ENCODE measurements at regions not wholly inside any gene's neighbourhood (a gene's known extent, or its start where the extent isn't known, plus 50 kb on each side); places are given as distances from the start of the nearest gene placed in this dataset.

- H3K27ac ChIP-seq (ENCODE audit: low read depth, low read length), result peak overlapping the region; percentile 63
- no peaks in the 10 kb centered on the region for H3K36me3 ChIP-seq (ENCODE audit: control insufficient read depth, insufficient read depth, low read length)
- H3K4me3 ChIP-seq (ENCODE audit: low read length), result no peak overlapping the region
- no peak overlapping the region for H4K8ac ChIP-seq (ENCODE audit: low read depth, low read length)
- no peak overlapping the region for H2BK15ac ChIP-seq (replicated peaks; ENCODE audit: low read depth)
- no peak overlapping the region for H2BK120ac ChIP-seq (ENCODE audit: low read depth, low read length)
- no peaks in the 10 kb centered on the region for H3K4me1 ChIP-seq (ENCODE audit: control insufficient read depth, low read depth, low read length)
- H3K4me2 ChIP-seq (ENCODE audit: low read length), result no peak overlapping the region
- H3K18ac ChIP-seq (ENCODE audit: low read length), result no peak overlapping the region
- no CpG with 5 or more reads among the region's 3 CpGs for WGBS (ENCODE audit: extremely low coverage, insufficient coverage, low lambda C conversion rate)
- no peak overlapping the region for H2BK5ac ChIP-seq (ENCODE audit: low read length)
- H4K5ac ChIP-seq (ENCODE audit: low read length), result no peak overlapping the region
- peak; percentile 27 for DNase-seq
- H3K27me3 ChIP-seq (ENCODE audit: insufficient read depth, low read length, poor library complexity), result no peaks in the 10 kb centered on the region
- no peak overlapping the region for H3K4ac ChIP-seq (ENCODE audit: low read depth, low read length)
- H3K9ac ChIP-seq (ENCODE audit: low read length), result no peak overlapping the region
- H2AK5ac ChIP-seq (ENCODE audit: low read length), result no peak overlapping the region
- no peaks in the 10 kb centered on the region for H3K79me2 ChIP-seq (ENCODE audit: control insufficient read depth, insufficient read depth, low read length)
- no peak overlapping the region for H3K23ac ChIP-seq (ENCODE audit: low read length)
- H3K56ac ChIP-seq (ENCODE audit: low read length), result no peak overlapping the region
- H3K79me1 ChIP-seq (ENCODE audit: low read length), result no peaks in the 10 kb centered on the region
These were observed 665.8 kb upstream of the CAMK1G start for GRCh38 chr1:208917723-208918122.

GRCh38 chr1:208918160-208918559 is 665.4 kb upstream of the CAMK1G start:
- H3K23ac ChIP-seq (ENCODE audit: low read length), result no peak overlapping the region
- no peak overlapping the region for H3K27ac ChIP-seq (ENCODE audit: low read depth, low read length)
- no peak overlapping the region for H3K18ac ChIP-seq (ENCODE audit: low read length)
- no peaks in the 10 kb centered on the region for H3K79me2 ChIP-seq (ENCODE audit: control insufficient read depth, insufficient read depth, low read length)
- H2BK15ac ChIP-seq (replicated peaks; ENCODE audit: low read depth), result no peak overlapping the region
- no peak overlapping the region for H2BK120ac ChIP-seq (ENCODE audit: low read depth, low read length)
- no peaks in the 10 kb centered on the region for H3K79me1 ChIP-seq (ENCODE audit: low read length)
- H3K4me3 ChIP-seq (ENCODE audit: low read length), result no peak overlapping the region
- DNase-seq, result no peak
- no peak overlapping the region for H2BK5ac ChIP-seq (ENCODE audit: low read length)
- H3K4me2 ChIP-seq (ENCODE audit: low read length), result no peak overlapping the region
- no peak overlapping the region for H3K4ac ChIP-seq (ENCODE audit: low read depth, low read length)
- no peak overlapping the region for H2AK5ac ChIP-seq (ENCODE audit: low read length)
- no peak overlapping the region for H3K9ac ChIP-seq (ENCODE audit: low read length)
- H3K4me1 ChIP-seq (ENCODE audit: control insufficient read depth, low read depth, low read length), result no peaks in the 10 kb centered on the region
- H3K27me3 ChIP-seq (ENCODE audit: insufficient read depth, low read length, poor library complexity), result no peaks in the 10 kb centered on the region
- no peak overlapping the region for H3K56ac ChIP-seq (ENCODE audit: low read length)
- no peak overlapping the region for H4K5ac ChIP-seq (ENCODE audit: low read length)
- H3K36me3 ChIP-seq (ENCODE audit: control insufficient read depth, insufficient read depth, low read length), result no peaks in the 10 kb centered on the region
- H4K8ac ChIP-seq (ENCODE audit: low read depth, low read length), result no peak overlapping the region

- H3K4me1 ChIP-seq (ENCODE audit: control insufficient read depth, low read depth, low read length), result no peaks in the 10 kb centered on the region
- no peak overlapping the region for H3K27ac ChIP-seq (ENCODE audit: low read depth, low read length)
- no CpG with 5 or more reads among the region's 2 CpGs for WGBS (ENCODE audit: extremely low coverage, insufficient coverage, low lambda C conversion rate)
- no peak overlapping the region for H3K9ac ChIP-seq (ENCODE audit: low read length)
- no peak overlapping the region for H2AK5ac ChIP-seq (ENCODE audit: low read length)
- no peaks in the 10 kb centered on the region for H3K27me3 ChIP-seq (ENCODE audit: insufficient read depth, low read length, poor library complexity)
- no peak overlapping the region for H3K4ac ChIP-seq (ENCODE audit: low read depth, low read length)
- no peaks in the 10 kb centered on the region for H3K36me3 ChIP-seq (ENCODE audit: control insufficient read depth, insufficient read depth, low read length)
- no peak for DNase-seq
- H2BK15ac ChIP-seq (replicated peaks; ENCODE audit: low read depth), result no peak overlapping the region
- no peak overlapping the region for H2BK120ac ChIP-seq (ENCODE audit: low read depth, low read length)
- no peak overlapping the region for H3K56ac ChIP-seq (ENCODE audit: low read length)
- no peak overlapping the region for H2BK5ac ChIP-seq (ENCODE audit: low read length)
- no peak overlapping the region for H3K23ac ChIP-seq (ENCODE audit: low read length)
- H3K79me2 ChIP-seq (ENCODE audit: control insufficient read depth, insufficient read depth, low read length), result no peaks in the 10 kb centered on the region
- H4K5ac ChIP-seq (ENCODE audit: low read length), result no peak overlapping the region
- no peak overlapping the region for H3K18ac ChIP-seq (ENCODE audit: low read length)
- H3K4me3 ChIP-seq (ENCODE audit: low read length), result no peak overlapping the region
- no peak overlapping the region for H4K8ac ChIP-seq (ENCODE audit: low read depth, low read length)
- H3K79me1 ChIP-seq (ENCODE audit: low read length), result no peaks in the 10 kb centered on the region
- no peak overlapping the region for H3K4me2 ChIP-seq (ENCODE audit: low read length)
These were observed 664.1 kb upstream of the CAMK1G start for GRCh38 chr1:208919371-208919770.

GRCh38 chr1:208921259-208921658 is 662.3 kb upstream of the CAMK1G start:
- Histone ChIP-seq H2BK15ac (replicated peaks; ENCODE audit: low read depth) (no peak overlapping the region), H3K9ac (ENCODE audit: low read length) (no peak overlapping the region), H2BK5ac (ENCODE audit: low read length) (no peak overlapping the region), H3K4me3 (ENCODE audit: low read length) (no peak overlapping the region), H3K79me1 (ENCODE audit: low read length) (no peaks in the 10 kb centered on the region), H3K27me3 (ENCODE audit: insufficient read depth, low read length, poor library complexity) (no peaks in the 10 kb centered on the region), H3K18ac (ENCODE audit: low read length) (no peak overlapping the region), H3K79me2 (ENCODE audit: control insufficient read depth, insufficient read depth, low read length) (no peaks in the 10 kb centered on the region), H4K8ac (ENCODE audit: low read depth, low read length) (no peak overlapping the region), H3K36me3 (ENCODE audit: control insufficient read depth, insufficient read depth, low read length) (no peaks in the 10 kb centered on the region), H3K4me1 (ENCODE audit: control insufficient read depth, low read depth, low read length) (no peaks in the 10 kb centered on the region), H2BK120ac (ENCODE audit: low read depth, low read length) (no peak overlapping the region), H3K27ac (ENCODE audit: low read depth, low read length) (no peak overlapping the region), H3K4me2 (ENCODE audit: low read length) (no peak overlapping the region), H3K56ac (ENCODE audit: low read length) (no peak overlapping the region), H3K4ac (ENCODE audit: low read depth, low read length) (no peak overlapping the region), H2AK5ac (ENCODE audit: low read length) (no peak overlapping the region), H3K23ac (ENCODE audit: low read length) (no peak overlapping the region), H4K5ac (ENCODE audit: low read length) (no peak overlapping the region)
- no peak for DNase-seq
- WGBS (ENCODE audit: extremely low coverage, insufficient coverage, low lambda C conversion rate), result no CpG with 5 or more reads among the region's 1 CpG

- no peak overlapping the region for H3K18ac ChIP-seq (ENCODE audit: low read length)
- H2BK5ac ChIP-seq (ENCODE audit: low read length), result no peak overlapping the region
- H3K4me1 ChIP-seq (ENCODE audit: control insufficient read depth, low read depth, low read length), result no peaks in the 10 kb centered on the region
- no peak overlapping the region for H3K9ac ChIP-seq (ENCODE audit: low read length)
- no peak overlapping the region for H3K4ac ChIP-seq (ENCODE audit: low read depth, low read length)
- no peak overlapping the region for H3K27ac ChIP-seq (ENCODE audit: low read depth, low read length)
- no peak overlapping the region for H2AK5ac ChIP-seq (ENCODE audit: low read length)
- H3K4me3 ChIP-seq (ENCODE audit: low read length), result no peak overlapping the region
- H3K79me2 ChIP-seq (ENCODE audit: control insufficient read depth, insufficient read depth, low read length), result no peaks in the 10 kb centered on the region
- H2BK120ac ChIP-seq (ENCODE audit: low read depth, low read length), result no peak overlapping the region
- H3K23ac ChIP-seq (ENCODE audit: low read length), result no peak overlapping the region
- no peaks in the 10 kb centered on the region for H3K36me3 ChIP-seq (ENCODE audit: control insufficient read depth, insufficient read depth, low read length)
- no peak overlapping the region for H3K4me2 ChIP-seq (ENCODE audit: low read length)
- H4K5ac ChIP-seq (ENCODE audit: low read length), result no peak overlapping the region
- H2BK15ac ChIP-seq (replicated peaks; ENCODE audit: low read depth), result no peak overlapping the region
- no peaks in the 10 kb centered on the region for H3K27me3 ChIP-seq (ENCODE audit: insufficient read depth, low read length, poor library complexity)
- H4K8ac ChIP-seq (ENCODE audit: low read depth, low read length), result no peak overlapping the region
- no peak overlapping the region for H3K56ac ChIP-seq (ENCODE audit: low read length)
- DNase-seq, result no peak
- H3K79me1 ChIP-seq (ENCODE audit: low read length), result no peaks in the 10 kb centered on the region
- no CpG with 5 or more reads among the region's 2 CpGs for WGBS (ENCODE audit: extremely low coverage, insufficient coverage, low lambda C conversion rate)
These were observed 660.1 kb upstream of the CAMK1G start for GRCh38 chr1:208923456-208923855.

GRCh38 chr1:208923946-208924720 is 659.4 kb upstream of the CAMK1G start:
- Histone ChIP-seq H3K4me2 (ENCODE audit: low read length) (no peak overlapping the region), H3K18ac (ENCODE audit: low read length) (no peak overlapping the region), H2AK5ac (ENCODE audit: low read length) (no peak overlapping the region), H4K5ac (ENCODE audit: low read length) (no peak overlapping the region), H3K4me1 (ENCODE audit: control insufficient read depth, low read depth, low read length) (no peaks in the 10 kb centered on the region), H3K9ac (ENCODE audit: low read length) (no peak overlapping the region), H3K36me3 (ENCODE audit: control insufficient read depth, insufficient read depth, low read length) (no peaks in the 10 kb centered on the region), H2BK5ac (ENCODE audit: low read length) (no peak overlapping the region), H4K8ac (ENCODE audit: low read depth, low read length) (no peak overlapping the region), H3K79me1 (ENCODE audit: low read length) (no peaks in the 10 kb centered on the region), H3K4ac (ENCODE audit: low read depth, low read length) (no peak overlapping the region), H3K79me2 (ENCODE audit: control insufficient read depth, insufficient read depth, low read length) (no peaks in the 10 kb centered on the region), H3K56ac (ENCODE audit: low read length) (no peak overlapping the region), H3K4me3 (ENCODE audit: low read length) (no peak overlapping the region), H3K23ac (ENCODE audit: low read length) (no peak overlapping the region), H2BK15ac (replicated peaks; ENCODE audit: low read depth) (no peak overlapping the region), H2BK120ac (ENCODE audit: low read depth, low read length) (no peak overlapping the region), H3K27me3 (ENCODE audit: insufficient read depth, low read length, poor library complexity) (no peaks in the 10 kb centered on the region), H3K27ac (ENCODE audit: low read depth, low read length) (no peak overlapping the region)
- no peak for DNase-seq
- WGBS (ENCODE audit: extremely low coverage, insufficient coverage, low lambda C conversion rate), result 100% methylated on average over 1 of the region's 6 CpGs
